IMR-90 (cell line): ENCODE measurements at regions not wholly inside any gene's neighbourhood (a gene's known extent, or its start where the extent isn't known, plus 50 kb on each side); places are given as distances from the start of the nearest gene placed in this dataset.

ENCODE experiments used
- BHLHE40 ChIP-seq: fragments of 150-350 bp; IDR thresholded peaks from 2 replicates; pipeline ENCODE4 v1.6.1; 2016; ENCODE audit warnings: mild to moderate bottlenecking, low read depth, low read length
- CHD1 ChIP-seq: IDR thresholded peaks from 2 replicates; pipeline ENCODE4 v1.6.1; 2012; ENCODE audit warnings: low read depth, low read length, improper control_type of control experiment
- CTCF ChIP-seq: conservative IDR thresholded peaks from 2 replicates; pipeline ENCODE4 v1.5.1; 2012; ENCODE audit warnings: mild to moderate bottlenecking, low read depth, low read length, improper control_type of control experiment
- MXI1 ChIP-seq: IDR thresholded peaks from 2 replicates; pipeline ENCODE4 v1.6.1; 2012; ENCODE audit warnings: low read depth, mild to moderate bottlenecking, low read length, moderate library complexity, borderline replicate concordance
- POLR2A ChIP-seq: IDR thresholded peaks from 2 replicates; pipeline ENCODE4 v1.6.1; 2012; ENCODE audit warnings: mild to moderate bottlenecking, low read depth, low read length
- RAD21 ChIP-seq: IDR thresholded peaks from 2 replicates; pipeline ENCODE4 v1.6.1; 2012; ENCODE audit warnings: low read length, improper control_type of control experiment
- RFX5 ChIP-seq: IDR thresholded peaks from 2 replicates; pipeline ENCODE4 v1.8.0; 2012; ENCODE audit warnings: low read depth, mild to moderate bottlenecking, low read length, moderate library complexity
- SMC3 ChIP-seq: fragments of 150-350 bp; IDR thresholded peaks from 2 replicates; pipeline ENCODE4 v1.6.1; 2016; ENCODE audit warnings: low read depth, mild to moderate bottlenecking, antibody characterized with exemption, low read length, moderate library complexity
- USF2 ChIP-seq: fragments of 150-350 bp; IDR thresholded peaks from 2 replicates; pipeline ENCODE4 v1.6.1; 2017; ENCODE audit warnings: mild to moderate bottlenecking, antibody characterized with exemption, low read length, low read depth

GRCh38 chrX:13885591-13885990 is 68.7 kb upstream of the GPM6B start:
- TF ChIP-seq MXI1 (no peak), CHD1 (no peak), CTCF (no peak), POLR2A (no peak), BHLHE40 (no peak), SMC3 (no peak), USF2 (no peak), RAD21 (no peak), RFX5 (no peak)
